ENCODE measurements at regions not wholly inside any gene's neighbourhood (a gene's known extent, or its start where the extent isn't known, plus 50 kb on each side); places are given as distances from the start of the nearest gene placed in this dataset.
"Not testable (repeated sequence)": the region's sequence is repeated elsewhere in the genome, so short reads cannot be mapped to it uniquely, and the experiment has no call there.

GRCh38 chr1:34364376-34364775 lies 187.7 kb downstream of the C1orf94 start:
- CTCF ChIA-PET: no interaction called here
- no peak for DNase-seq (ENCODE audit: low read depth, low spot score)
- POLR2A ChIA-PET: no interaction called here
- no peak for TF ChIP-seq CTCF (IDR thresholded peaks at IDR 0.05; ENCODE audit: insufficient read depth, low read length, missing control alignments)
- no peak overlapping the region for H3K4me3 ChIP-seq (ENCODE audit: low read depth, low read length)

GRCh38 chr1:34365295-34365694 lies 188.6 kb downstream of the C1orf94 start:
- POLR2A ChIA-PET: no interaction called here
- CTCF ChIA-PET: no interaction called here
- no peak for TF ChIP-seq CTCF (IDR thresholded peaks at IDR 0.05; ENCODE audit: insufficient read depth, low read length, missing control alignments)
- DNase-seq (ENCODE audit: low read depth, low spot score): no peak
- no peak overlapping the region for H3K4me3 ChIP-seq (ENCODE audit: low read depth, low read length)

GRCh38 chr1:34366875-34367624 lies 190.3 kb downstream of the C1orf94 start:
- CTCF ChIA-PET: no interaction called here
- TF ChIP-seq CTCF (IDR thresholded peaks at IDR 0.05; ENCODE audit: insufficient read depth, low read length, missing control alignments): no peak
- H3K4me3 ChIP-seq (ENCODE audit: low read depth, low read length): no peak overlapping the region
- DNase-seq (ENCODE audit: low read depth, low spot score): no peak
- POLR2A ChIA-PET: no interaction called here

- ChIA-PET CTCF (no interaction called here), POLR2A (no interaction called here)
- DNase-seq (ENCODE audit: low read depth, low spot score): no peak
- no peak for TF ChIP-seq CTCF (IDR thresholded peaks at IDR 0.05; ENCODE audit: insufficient read depth, low read length, missing control alignments)
- no peak overlapping the region for H3K4me3 ChIP-seq (ENCODE audit: low read depth, low read length)
Observed at GRCh38 chr1:34367954-34368353, 191.2 kb downstream of the C1orf94 start.

GRCh38 chr1:34369701-34370455 lies 193.2 kb downstream of the C1orf94 start:
- CTCF ChIA-PET: no interaction called here
- no peak for TF ChIP-seq CTCF (IDR thresholded peaks at IDR 0.05; ENCODE audit: insufficient read depth, low read length, missing control alignments)
- POLR2A ChIA-PET: no interaction called here
- no peak overlapping the region for H3K4me3 ChIP-seq (ENCODE audit: low read depth, low read length)
- no peak for DNase-seq (ENCODE audit: low read depth, low spot score)

- ChIA-PET CTCF (no interaction called here), POLR2A (no interaction called here)
- H3K4me3 ChIP-seq (ENCODE audit: low read depth, low read length): no peak overlapping the region
- no peak for TF ChIP-seq CTCF (IDR thresholded peaks at IDR 0.05; ENCODE audit: insufficient read depth, low read length, missing control alignments)
- no peak for DNase-seq (ENCODE audit: low read depth, low spot score)
Observed at GRCh38 chr1:34370748-34371147, 194.0 kb downstream of the C1orf94 start.

- DNase-seq (ENCODE audit: low read depth, low spot score); POLR2A ChIA-PET; CTCF ChIA-PET: not testable (repeated sequence)
Observed at GRCh38 chr1:34371179-34371578, 194.5 kb downstream of the C1orf94 start.

More at GRCh38 chr1:34371179-34371578, 194.5 kb downstream of the C1orf94 start:
- H3K4me3 ChIP-seq (ENCODE audit: low read depth, low read length): not testable (repeated sequence)
